ENCODE measurements at regions not wholly inside any gene's neighbourhood (a gene's known extent, or its start where the extent isn't known, plus 50 kb on each side); places are given as distances from the start of the nearest gene placed in this dataset.
"Not testable (repeated sequence)": the region's sequence is repeated elsewhere in the genome, so short reads cannot be mapped to it uniquely, and the experiment has no call there.

DNA sequence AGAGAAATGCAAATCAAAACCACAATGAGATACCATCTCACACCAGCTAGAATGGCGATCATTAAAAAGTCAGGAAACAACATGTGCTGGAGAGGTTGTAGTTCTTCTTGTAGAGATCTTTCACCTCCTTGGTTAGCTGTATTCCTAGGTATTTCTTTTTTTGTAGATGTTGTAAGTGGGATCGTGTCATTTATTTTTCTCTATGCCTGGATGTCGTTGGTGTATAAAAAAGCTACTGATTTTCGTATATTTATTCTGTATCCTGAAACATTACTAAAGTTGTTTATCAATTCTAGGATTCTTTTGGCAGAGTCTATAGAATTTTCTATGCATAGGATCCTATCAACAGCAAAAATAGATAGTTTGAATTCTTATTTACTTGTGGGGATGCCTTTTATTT lies 1271.8 kb downstream of the TMEM121 start:
- not testable (repeated sequence) for TF ChIP-seq POLR2A (IDR thresholded peaks at IDR 0.05; ENCODE audit: low read length)
- TF ChIP-seq, protein P1, sequence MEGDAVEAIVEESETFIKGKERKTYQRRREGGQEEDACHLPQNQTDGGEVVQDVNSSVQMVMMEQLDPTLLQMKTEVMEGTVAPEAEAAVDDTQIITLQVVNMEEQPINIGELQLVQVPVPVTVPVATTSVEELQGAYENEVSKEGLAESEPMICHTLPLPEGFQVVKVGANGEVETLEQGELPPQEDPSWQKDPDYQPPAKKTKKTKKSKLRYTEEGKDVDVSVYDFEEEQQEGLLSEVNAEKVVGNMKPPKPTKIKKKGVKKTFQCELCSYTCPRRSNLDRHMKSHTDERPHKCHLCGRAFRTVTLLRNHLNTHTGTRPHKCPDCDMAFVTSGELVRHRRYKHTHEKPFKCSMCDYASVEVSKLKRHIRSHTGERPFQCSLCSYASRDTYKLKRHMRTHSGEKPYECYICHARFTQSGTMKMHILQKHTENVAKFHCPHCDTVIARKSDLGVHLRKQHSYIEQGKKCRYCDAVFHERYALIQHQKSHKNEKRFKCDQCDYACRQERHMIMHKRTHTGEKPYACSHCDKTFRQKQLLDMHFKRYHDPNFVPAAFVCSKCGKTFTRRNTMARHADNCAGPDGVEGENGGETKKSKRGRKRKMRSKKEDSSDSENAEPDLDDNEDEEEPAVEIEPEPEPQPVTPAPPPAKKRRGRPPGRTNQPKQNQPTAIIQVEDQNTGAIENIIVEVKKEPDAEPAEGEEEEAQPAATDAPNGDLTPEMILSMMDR (IDR thresholded peaks at IDR 0.05): not testable (repeated sequence)
